ENCODE measurements at regions not wholly inside any gene's neighbourhood (a gene's known extent, or its start where the extent isn't known, plus 50 kb on each side); places are given as distances from the start of the nearest gene placed in this dataset.

- TF ChIP-seq CTCF (IDR thresholded peaks at IDR 0.05; ENCODE audit: low read depth, low read length) (no peak), MYC (IDR thresholded peaks at IDR 0.05; ENCODE audit: low read depth, low read length) (no peak), POLR2A (IDR thresholded peaks at IDR 0.05; ENCODE audit: extremely low read depth, insufficient read length) (no peak), MAX (IDR thresholded peaks at IDR 0.05; ENCODE audit: low read depth, low read length) (no peak)
These were observed 1432.5 kb downstream of the BRD1 start for GRCh38 chr22:48395201-48395600.

All from NB4 (cell line).